ENCODE measurements at regions not wholly inside any gene's neighbourhood (a gene's known extent, or its start where the extent isn't known, plus 50 kb on each side); places are given as distances from the start of the nearest gene placed in this dataset.

DNA sequence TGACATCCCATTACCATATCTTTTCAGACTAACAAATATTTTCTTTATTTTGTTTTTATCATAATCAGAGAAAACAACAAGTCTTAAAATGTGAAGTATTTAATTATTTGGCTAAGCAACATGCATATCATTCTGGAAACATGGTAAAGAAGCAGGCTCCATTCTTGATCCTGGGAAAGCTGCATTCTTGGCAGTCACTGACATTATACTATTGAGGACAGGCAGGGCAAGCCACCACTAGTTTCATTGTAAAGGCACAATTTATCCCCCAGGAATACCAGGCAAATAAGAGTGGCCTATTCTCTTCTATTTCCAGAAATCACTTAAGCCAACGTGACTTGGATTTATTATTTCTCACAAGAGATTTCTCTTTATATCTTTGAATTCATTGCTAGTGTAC lies 153.8 kb upstream of the AKR1E2 start:
- Histone ChIP-seq H3K27me3 (ENCODE audit: control insufficient read depth, insufficient read depth, low read length) (no peaks in the 10 kb centered on the region), H3K9ac (ENCODE audit: low read length) (no peak overlapping the region), H3K4me3 (ENCODE audit: low read length) (no peak overlapping the region)

GRCh38 chr10:4671451-4672145 lies 154.4 kb upstream of the AKR1E2 start:
- H3K4me1 ChIP-seq (ENCODE audit: control insufficient read depth, insufficient read depth, low read length): peaks cover 3% of the 10 kb centered on the region
- H3K27me3 ChIP-seq (ENCODE audit: control insufficient read depth, insufficient read depth, low read length): no peaks in the 10 kb centered on the region
- H3K4me3 ChIP-seq (ENCODE audit: low read length): no peak overlapping the region
- no peak overlapping the region for H3K9ac ChIP-seq (ENCODE audit: low read length)
- H3K9me3 ChIP-seq (ENCODE audit: control insufficient read depth, low read length): no peaks in the 10 kb centered on the region
- no peaks in the 10 kb centered on the region for H3K36me3 ChIP-seq (ENCODE audit: control insufficient read depth, insufficient read depth, low read length)

More for the DNA sequence above, 153.8 kb upstream of the AKR1E2 start:
- H3K4me1 ChIP-seq (ENCODE audit: control insufficient read depth, insufficient read depth, low read length): peaks cover 5% of the 10 kb centered on the region
- H3K36me3 ChIP-seq (ENCODE audit: control insufficient read depth, insufficient read depth, low read length): no peaks in the 10 kb centered on the region
- no peaks in the 10 kb centered on the region for H3K9me3 ChIP-seq (ENCODE audit: control insufficient read depth, low read length)

DNA sequence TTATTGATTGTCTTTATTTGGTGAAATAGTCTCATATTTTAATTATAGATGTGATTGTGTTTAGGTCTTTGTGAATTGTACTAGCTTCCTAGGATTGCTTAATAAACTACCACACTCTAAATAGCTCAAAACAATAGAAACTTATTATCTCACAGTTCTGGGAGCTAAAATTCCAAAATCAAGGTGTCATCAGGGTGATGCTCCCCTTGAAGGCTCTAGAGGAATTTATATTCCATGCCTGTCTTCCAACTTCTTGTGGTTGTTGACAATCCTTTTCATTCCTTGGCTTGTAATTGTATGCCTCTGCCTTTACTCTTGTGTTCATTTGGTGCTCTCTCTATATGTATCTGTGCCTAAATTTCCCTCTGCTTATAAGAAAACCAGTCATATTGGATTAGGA lies 155.3 kb upstream of the AKR1E2 start:
- no peaks in the 10 kb centered on the region for H3K27me3 ChIP-seq (ENCODE audit: control insufficient read depth, insufficient read depth, low read length)
- H3K4me3 ChIP-seq (ENCODE audit: low read length): no peak overlapping the region
- H3K9ac ChIP-seq (ENCODE audit: low read length): no peak overlapping the region
- H3K9me3 ChIP-seq (ENCODE audit: control insufficient read depth, low read length): no peaks in the 10 kb centered on the region
- H3K36me3 ChIP-seq (ENCODE audit: control insufficient read depth, insufficient read depth, low read length): no peaks in the 10 kb centered on the region
- H3K4me1 ChIP-seq (ENCODE audit: control insufficient read depth, insufficient read depth, low read length): peaks cover 5% of the 10 kb centered on the region

DNA sequence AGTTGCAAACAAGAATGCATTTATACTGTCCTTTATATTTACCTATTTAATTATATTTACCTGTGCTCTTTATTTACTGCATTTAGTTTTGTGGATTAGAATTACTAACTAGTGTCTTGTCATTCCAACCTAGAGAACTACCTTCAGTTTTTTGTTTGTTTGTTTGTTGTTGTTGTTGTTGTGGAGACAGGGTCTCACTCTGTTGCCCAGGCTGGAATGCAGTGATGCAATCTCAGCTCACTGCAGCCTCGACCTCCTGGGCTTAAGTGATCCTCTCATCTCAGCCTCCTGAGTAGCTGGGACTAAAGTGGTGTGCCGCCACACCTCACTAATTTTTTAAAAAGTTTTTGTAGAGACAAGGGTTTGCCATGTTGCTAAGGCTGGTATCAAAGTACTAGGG lies 156.4 kb upstream of the AKR1E2 start:
- H3K27me3 ChIP-seq (ENCODE audit: control insufficient read depth, insufficient read depth, low read length): no peaks in the 10 kb centered on the region

GRCh38 chr10:4663162-4663992 lies 162.6 kb upstream of the AKR1E2 start:
- H3K9me3 ChIP-seq (ENCODE audit: control insufficient read depth, low read length): no peaks in the 10 kb centered on the region
- peak overlapping the region; percentile 62 for H3K9ac ChIP-seq (ENCODE audit: low read length)
- no peak overlapping the region for H3K4me3 ChIP-seq (ENCODE audit: low read length)
- no peaks in the 10 kb centered on the region for H3K36me3 ChIP-seq (ENCODE audit: control insufficient read depth, insufficient read depth, low read length)
- no peaks in the 10 kb centered on the region for H3K27me3 ChIP-seq (ENCODE audit: control insufficient read depth, insufficient read depth, low read length)
- peaks cover 58% of the 10 kb centered on the region for H3K4me1 ChIP-seq (ENCODE audit: control insufficient read depth, insufficient read depth, low read length)

More for the DNA sequence above, 156.4 kb upstream of the AKR1E2 start:
- Histone ChIP-seq H3K9me3 (ENCODE audit: control insufficient read depth, low read length) (no peaks in the 10 kb centered on the region), H3K4me3 (ENCODE audit: low read length) (no peak overlapping the region), H3K9ac (ENCODE audit: low read length) (no peak overlapping the region), H3K36me3 (ENCODE audit: control insufficient read depth, insufficient read depth, low read length) (no peaks in the 10 kb centered on the region), H3K4me1 (ENCODE audit: control insufficient read depth, insufficient read depth, low read length) (peaks cover 15% of the 10 kb centered on the region)

DNA sequence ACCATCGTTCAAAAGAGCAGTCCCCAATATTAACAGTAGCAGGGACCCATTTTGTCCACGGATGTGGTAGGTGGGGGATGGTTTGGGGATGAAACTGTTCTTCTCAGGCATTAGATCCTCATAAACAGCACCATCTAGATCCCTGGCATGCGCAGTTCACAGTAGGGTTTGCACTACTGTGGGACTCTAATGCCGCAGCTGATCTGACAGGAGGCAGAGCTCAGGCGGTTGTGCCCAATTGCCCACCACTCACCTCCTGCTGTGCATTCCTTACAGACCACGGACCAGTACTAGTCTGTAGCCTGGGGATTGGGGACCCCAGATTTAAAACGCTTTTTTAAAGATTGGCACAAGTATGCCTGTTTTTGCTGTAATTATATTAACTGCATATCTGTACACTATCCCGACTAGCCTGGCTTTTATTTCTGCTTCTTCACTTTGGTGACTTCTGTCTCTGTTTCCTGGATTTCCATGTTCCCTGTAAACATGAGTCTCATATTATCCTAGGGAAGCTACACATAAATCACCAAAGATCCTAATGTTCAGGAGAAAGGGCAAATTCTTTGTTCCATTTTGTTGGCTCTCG lies 163.3 kb upstream of the AKR1E2 start:
- Histone ChIP-seq H3K9me3 (ENCODE audit: control insufficient read depth, low read length) (no peaks in the 10 kb centered on the region), H3K4me3 (ENCODE audit: low read length) (no peak overlapping the region), H3K4me1 (ENCODE audit: control insufficient read depth, insufficient read depth, low read length) (peaks cover 58% of the 10 kb centered on the region), H3K9ac (ENCODE audit: low read length) (peak overlapping the region; percentile 62), H3K27me3 (ENCODE audit: control insufficient read depth, insufficient read depth, low read length) (no peaks in the 10 kb centered on the region), H3K36me3 (ENCODE audit: control insufficient read depth, insufficient read depth, low read length) (no peaks in the 10 kb centered on the region)

- H3K4me3 ChIP-seq (ENCODE audit: low read length): peak overlapping the region; percentile 6
- H3K9ac ChIP-seq (ENCODE audit: low read length): peak overlapping the region; percentile 62
- no peaks in the 10 kb centered on the region for H3K9me3 ChIP-seq (ENCODE audit: control insufficient read depth, low read length)
- H3K4me1 ChIP-seq (ENCODE audit: control insufficient read depth, insufficient read depth, low read length): peaks cover 62% of the 10 kb centered on the region
- H3K27me3 ChIP-seq (ENCODE audit: control insufficient read depth, insufficient read depth, low read length): no peaks in the 10 kb centered on the region
- H3K36me3 ChIP-seq (ENCODE audit: control insufficient read depth, insufficient read depth, low read length): no peaks in the 10 kb centered on the region
Measured at GRCh38 chr10:4661511-4662255, 164.3 kb upstream of the AKR1E2 start.

- Histone ChIP-seq H3K9ac (ENCODE audit: low read length) (no peak overlapping the region), H3K4me3 (ENCODE audit: low read length) (no peak overlapping the region)
Measured at GRCh38 chr10:4658777-4659176, 167.2 kb upstream of the AKR1E2 start.

GRCh38 chr10:4656576-4657194 lies 169.3 kb upstream of the AKR1E2 start:
- Histone ChIP-seq H3K36me3 (ENCODE audit: control insufficient read depth, insufficient read depth, low read length) (no peaks in the 10 kb centered on the region), H3K27me3 (ENCODE audit: control insufficient read depth, insufficient read depth, low read length) (no peaks in the 10 kb centered on the region), H3K9me3 (ENCODE audit: control insufficient read depth, low read length) (no peaks in the 10 kb centered on the region), H3K4me3 (ENCODE audit: low read length) (no peak overlapping the region), H3K9ac (ENCODE audit: low read length) (no peak overlapping the region), H3K4me1 (ENCODE audit: control insufficient read depth, insufficient read depth, low read length) (peaks cover 31% of the 10 kb centered on the region)

More at GRCh38 chr10:4658777-4659176, 167.2 kb upstream of the AKR1E2 start:
- Histone ChIP-seq H3K4me1 (ENCODE audit: control insufficient read depth, insufficient read depth, low read length) (peaks cover 41% of the 10 kb centered on the region), H3K36me3 (ENCODE audit: control insufficient read depth, insufficient read depth, low read length) (no peaks in the 10 kb centered on the region), H3K9me3 (ENCODE audit: control insufficient read depth, low read length) (no peaks in the 10 kb centered on the region), H3K27me3 (ENCODE audit: control insufficient read depth, insufficient read depth, low read length) (no peaks in the 10 kb centered on the region)

- Histone ChIP-seq H3K27me3 (ENCODE audit: control insufficient read depth, insufficient read depth, low read length) (no peaks in the 10 kb centered on the region), H3K4me3 (ENCODE audit: low read length) (no peak overlapping the region)
Measured at GRCh38 chr10:4655879-4656278, 170.1 kb upstream of the AKR1E2 start.

GRCh38 chr10:4655406-4655805 lies 170.6 kb upstream of the AKR1E2 start:
- H3K27me3 ChIP-seq (ENCODE audit: control insufficient read depth, insufficient read depth, low read length): no peaks in the 10 kb centered on the region
- H3K36me3 ChIP-seq (ENCODE audit: control insufficient read depth, insufficient read depth, low read length): no peaks in the 10 kb centered on the region
- H3K9me3 ChIP-seq (ENCODE audit: control insufficient read depth, low read length): no peaks in the 10 kb centered on the region
- H3K9ac ChIP-seq (ENCODE audit: low read length): no peak overlapping the region
- H3K4me1 ChIP-seq (ENCODE audit: control insufficient read depth, insufficient read depth, low read length): peaks cover 22% of the 10 kb centered on the region
- no peak overlapping the region for H3K4me3 ChIP-seq (ENCODE audit: low read length)

More at GRCh38 chr10:4655879-4656278, 170.1 kb upstream of the AKR1E2 start:
- Histone ChIP-seq H3K9me3 (ENCODE audit: control insufficient read depth, low read length) (no peaks in the 10 kb centered on the region), H3K36me3 (ENCODE audit: control insufficient read depth, insufficient read depth, low read length) (no peaks in the 10 kb centered on the region), H3K4me1 (ENCODE audit: control insufficient read depth, insufficient read depth, low read length) (peaks cover 23% of the 10 kb centered on the region), H3K9ac (ENCODE audit: low read length) (no peak overlapping the region)
